NT2/D1 (cell line): ENCODE measurements at regions not wholly inside any gene's neighbourhood (a gene's known extent, or its start where the extent isn't known, plus 50 kb on each side); places are given as distances from the start of the nearest gene placed in this dataset.

ENCODE experiments used
- SUZ12 ChIP-seq: IDR thresholded peaks from 2 replicates; pipeline ENCODE4 v1.6.1; 2011; ENCODE audit not compliant: insufficient read length, insufficient read depth; ENCODE audit errors: extremely low read depth
- YY1 ChIP-seq: IDR thresholded peaks from 2 replicates; pipeline ENCODE4 v1.6.1; 2011; ENCODE audit not compliant: insufficient read length, insufficient read depth
- ZNF274 ChIP-seq: IDR thresholded peaks from 2 replicates; pipeline ENCODE4 v1.6.1; 2011; ENCODE audit warnings: mild to moderate bottlenecking, low read depth, low read length

DNA sequence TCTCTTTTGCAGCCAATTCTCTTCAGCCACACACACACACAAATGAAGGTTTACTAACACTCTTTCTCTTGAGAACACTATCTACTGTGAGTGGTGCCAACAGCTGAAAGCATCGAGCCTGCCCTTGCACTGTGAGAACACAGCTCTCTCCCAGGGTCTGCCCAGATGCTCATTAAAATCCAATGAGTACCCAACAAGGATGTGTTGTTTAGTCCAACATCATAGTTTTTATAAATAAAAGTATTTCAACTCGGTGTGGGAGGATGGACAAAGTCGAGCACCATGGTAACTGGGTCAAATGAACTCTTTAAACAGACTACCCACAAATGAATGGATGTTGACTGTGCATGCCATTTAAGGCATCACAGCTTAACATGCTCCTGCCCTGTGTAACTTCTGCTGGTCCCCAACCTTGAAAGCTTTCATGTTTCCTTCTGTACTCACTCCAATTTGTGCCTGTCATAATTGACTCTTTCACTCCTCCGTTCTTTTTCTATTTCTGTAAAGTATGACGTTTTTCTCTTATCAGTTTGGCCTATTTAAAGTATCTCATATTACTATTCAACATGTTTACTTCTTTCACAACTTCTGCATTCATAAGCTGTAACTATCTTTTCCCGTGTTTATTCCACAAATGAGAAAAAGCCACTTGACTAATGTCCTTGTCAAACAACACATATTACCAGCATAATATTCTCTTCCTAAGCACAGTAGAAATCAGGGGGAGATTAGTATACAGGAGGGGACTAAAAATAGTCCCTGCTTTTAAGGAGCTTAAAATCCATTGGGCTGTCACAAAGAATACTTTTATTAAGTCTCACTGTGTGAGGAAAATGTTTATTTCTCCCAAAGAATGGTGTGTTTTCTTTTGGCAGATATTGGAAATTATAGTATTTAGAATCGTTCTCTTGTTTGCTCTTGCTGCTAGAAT is 215.4 kb downstream of the RFPL4B start:
- no peak for TF ChIP-seq YY1
- TF ChIP-seq ZNF274: no peak
- TF ChIP-seq SUZ12: no peak
